GM18519 (cell line): ENCODE measurements at regions not wholly inside any gene's neighbourhood (a gene's known extent, or its start where the extent isn't known, plus 50 kb on each side); places are given as distances from the start of the nearest gene placed in this dataset.

Source experiments
- ATAC-seq: cut with Tn5 transposase; IDR thresholded peaks from one replicate; pipeline ENCODE4 v1.9.1; 2021; ENCODE audit warnings: mild to moderate bottlenecking, moderate library complexity; ENCODE audit not compliant: unreplicated experiment, low FRiP score

DNA sequence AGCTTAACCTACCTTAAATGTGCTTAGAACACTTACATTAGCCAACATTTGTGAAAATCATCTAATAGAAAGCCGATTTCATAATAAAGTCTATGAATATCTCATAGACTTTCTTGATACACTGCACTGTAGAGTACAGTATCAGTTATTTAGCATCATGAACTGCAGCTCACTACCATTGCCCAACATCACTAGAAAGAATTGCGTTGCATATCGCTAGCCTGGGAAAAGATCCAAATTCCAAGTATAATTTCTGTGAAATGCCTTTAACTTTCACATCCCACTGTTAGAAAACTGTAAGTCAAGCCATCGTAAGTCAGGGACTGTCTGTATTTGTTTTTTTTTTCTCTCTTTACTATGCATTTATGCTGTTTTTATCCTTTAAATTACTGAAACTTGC lies 918.6 kb upstream of the PABPC4L start:
- no peak for ATAC-seq

DNA sequence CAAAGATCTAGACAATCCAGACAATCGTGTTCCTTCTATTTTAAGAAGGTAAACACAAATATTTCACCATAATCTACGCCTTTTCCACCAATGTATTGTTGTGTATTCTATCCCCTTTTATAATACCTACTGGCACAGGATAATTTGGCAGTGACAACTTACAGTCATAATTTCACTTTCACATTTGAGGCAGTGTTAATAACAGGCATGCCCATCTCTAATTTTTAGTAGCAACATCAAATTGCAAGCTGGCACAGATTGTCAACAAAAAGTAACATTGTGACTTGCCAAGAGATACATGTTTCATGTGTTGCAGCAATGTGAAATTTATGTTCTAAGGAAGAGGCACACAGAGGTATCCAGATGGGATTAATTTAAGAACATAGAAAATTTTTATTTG lies 912.5 kb upstream of the PABPC4L start:
- no peak for ATAC-seq

DNA sequence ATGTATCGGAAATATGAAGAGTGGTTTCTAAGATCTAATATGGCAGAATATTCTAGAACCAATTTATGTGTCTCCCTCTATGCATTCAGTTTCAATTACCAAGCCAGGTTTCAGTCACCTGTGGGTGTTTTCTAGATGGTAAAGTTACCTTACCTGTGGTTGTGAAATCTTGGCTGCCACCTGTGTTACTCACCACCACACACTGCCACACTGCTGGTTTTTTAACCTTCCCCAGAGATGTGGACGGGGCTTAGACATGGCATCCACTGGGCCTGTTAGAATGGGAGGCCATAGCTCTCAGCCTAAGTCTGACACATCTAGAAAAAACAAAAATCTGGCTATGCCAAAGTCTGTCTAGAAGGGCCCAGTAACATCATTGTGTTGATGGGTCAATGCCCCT lies 896.5 kb upstream of the PABPC4L start:
- no peak for ATAC-seq

DNA sequence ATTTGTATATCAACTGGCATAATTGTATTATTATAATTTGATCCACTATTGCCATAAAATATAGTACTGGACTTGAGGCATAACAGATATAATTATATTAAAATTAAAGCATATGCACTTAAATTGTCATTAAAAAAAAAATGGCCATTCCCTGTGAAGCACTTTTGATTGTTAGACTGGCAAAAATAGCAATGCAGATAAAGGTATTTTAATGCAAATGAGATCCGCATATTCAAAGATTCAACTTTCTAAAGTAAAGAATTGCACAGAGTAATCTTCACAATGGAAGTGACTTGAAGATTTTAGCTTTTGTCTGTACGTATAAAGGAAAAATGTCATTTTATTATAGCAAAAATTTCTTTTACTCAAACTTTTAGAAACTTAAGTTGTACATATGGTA lies 871.8 kb upstream of the PABPC4L start:
- ATAC-seq = no peak

DNA sequence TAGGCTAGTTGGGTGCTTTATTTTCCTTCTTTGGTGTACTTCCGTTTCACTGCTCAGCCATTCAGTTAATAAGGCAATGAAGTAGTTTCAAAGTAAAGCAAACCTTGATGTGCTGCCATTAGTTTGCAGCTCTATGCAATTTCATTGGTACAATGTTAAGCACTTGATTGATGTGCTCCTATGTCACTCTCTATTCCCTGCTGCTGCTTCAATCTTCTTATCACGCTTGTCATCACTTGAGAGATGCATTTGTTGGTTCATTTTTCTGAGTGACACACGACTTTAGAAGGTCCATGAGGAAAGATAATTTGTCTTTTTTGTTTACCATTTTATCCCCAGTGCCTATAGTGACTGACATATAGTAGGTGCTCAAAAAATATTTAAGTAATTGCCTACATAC lies 871.0 kb upstream of the PABPC4L start:
- ATAC-seq = no peak

DNA sequence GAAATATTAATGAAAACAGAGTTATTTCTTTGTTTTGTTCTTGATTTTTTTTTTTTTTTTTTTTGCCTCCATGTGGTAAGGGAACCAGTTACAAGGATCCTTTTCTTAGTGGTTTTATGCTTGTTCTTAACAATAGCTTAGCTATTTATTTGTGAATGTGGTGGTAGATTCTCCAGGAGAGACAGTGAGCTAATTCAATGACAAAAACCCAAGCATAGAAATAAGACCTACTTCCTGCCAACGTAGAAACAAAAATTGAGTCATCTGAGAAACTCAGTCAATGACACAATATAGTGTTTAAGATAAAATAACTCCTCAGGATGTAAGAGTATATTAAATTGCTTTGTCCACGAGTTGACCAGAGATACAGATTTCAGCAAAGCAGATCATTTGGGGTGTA lies 863.8 kb upstream of the PABPC4L start:
- no peak for ATAC-seq

DNA sequence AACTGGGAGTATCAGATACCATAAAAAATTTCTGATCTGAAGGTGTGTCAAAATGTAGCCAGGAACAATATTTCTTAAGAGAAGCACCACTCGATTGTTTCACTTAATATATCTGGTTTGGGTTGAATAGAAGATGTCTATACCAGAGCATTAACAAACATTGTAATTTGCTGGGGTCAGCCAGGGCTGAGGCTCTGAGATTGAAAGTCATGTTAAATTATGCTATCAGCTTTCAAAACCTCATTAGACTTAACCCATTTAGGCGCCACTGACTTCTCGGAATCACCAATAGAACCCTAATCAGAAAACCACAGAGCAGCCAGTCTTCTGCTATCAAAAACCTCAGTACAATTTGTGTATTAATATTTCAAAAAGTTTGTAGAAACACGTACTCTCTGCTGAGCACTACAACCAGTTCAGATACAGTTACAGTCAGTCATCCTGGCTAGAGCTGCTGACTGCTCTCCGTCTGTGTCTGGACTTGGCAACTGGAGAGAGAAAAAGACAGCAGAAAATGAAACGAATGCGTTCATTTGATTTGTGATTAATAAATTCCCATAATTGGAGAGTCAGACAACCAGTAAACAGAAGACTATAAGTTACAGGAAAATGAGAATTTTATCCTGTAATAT lies 848.6 kb upstream of the PABPC4L start:
- no peak for ATAC-seq

DNA sequence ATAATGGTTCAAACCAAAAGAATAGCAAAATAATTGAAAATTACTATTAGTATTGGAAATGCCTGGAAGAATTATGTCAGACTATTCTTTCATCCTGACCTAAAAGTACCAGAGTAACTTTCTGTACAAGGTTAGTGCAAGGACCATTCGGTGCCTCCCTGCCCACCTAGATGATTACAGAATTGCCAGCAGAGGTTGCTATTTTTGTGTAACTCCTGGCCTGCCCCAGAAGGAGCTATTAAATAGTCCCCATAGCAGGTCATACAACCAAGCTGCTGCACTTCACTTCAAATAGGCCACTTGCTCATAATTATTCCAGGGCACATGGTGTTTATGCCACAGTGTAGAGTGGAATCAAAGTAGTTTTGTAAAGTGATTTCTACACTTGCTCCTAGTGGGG lies 831.1 kb upstream of the PABPC4L start:
- no peak for ATAC-seq

DNA sequence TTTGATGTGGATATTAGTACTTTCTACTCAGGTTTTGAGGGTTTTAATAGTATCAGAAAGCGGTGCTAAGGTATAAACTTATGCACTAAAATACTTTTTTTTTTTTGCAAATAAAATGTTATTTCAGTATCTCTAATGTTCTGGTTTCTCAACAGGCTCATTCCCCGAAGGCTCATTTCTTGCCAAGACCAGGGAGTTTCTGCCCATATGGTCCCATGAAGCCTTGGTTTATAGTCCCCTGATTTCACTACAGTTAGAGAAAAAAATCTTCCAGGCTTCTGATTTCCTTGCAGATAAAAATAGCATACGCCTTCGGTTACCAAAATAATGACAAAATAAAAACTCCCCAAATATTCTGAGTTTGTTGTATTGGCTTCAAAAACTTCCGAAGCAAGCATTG lies 814.2 kb upstream of the PABPC4L start:
- no peak for ATAC-seq

DNA sequence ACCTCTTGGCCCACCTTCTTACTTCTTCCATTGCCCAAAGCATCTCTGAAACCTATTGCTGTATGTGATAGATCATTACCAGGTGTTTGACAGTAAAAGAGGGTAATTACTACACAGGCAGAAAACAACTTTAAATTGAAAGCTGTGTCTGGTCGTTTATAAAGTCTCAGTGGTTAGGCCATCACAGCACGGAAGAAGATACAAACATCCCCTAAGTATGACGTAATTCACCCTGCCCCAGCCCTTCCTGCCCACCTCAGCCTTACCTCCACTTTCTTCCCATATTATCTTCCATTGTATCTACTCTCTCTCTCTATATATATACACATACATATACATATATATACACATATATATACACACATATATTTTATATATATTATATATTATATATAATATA lies 805.8 kb upstream of the PABPC4L start:
- ATAC-seq = no peak

DNA sequence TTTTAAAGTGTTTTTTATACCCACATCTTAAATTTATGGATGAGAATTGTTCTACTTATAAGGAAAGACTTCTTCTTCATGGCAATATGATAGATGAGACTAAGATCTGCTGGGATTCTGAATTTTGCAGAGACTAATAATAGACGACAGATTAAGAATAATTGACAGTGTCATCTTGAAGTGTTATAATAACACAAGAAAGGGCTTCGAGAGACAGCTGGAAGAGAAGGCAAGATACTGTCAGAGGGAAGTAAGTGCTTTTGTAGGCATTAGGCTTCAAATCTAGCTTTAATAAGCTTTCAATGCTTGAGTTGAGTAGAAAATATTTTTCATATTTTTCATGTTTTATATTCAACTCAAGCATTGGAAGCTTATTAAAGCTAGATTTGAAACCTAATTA lies 797.6 kb upstream of the PABPC4L start:
- no peak for ATAC-seq

DNA sequence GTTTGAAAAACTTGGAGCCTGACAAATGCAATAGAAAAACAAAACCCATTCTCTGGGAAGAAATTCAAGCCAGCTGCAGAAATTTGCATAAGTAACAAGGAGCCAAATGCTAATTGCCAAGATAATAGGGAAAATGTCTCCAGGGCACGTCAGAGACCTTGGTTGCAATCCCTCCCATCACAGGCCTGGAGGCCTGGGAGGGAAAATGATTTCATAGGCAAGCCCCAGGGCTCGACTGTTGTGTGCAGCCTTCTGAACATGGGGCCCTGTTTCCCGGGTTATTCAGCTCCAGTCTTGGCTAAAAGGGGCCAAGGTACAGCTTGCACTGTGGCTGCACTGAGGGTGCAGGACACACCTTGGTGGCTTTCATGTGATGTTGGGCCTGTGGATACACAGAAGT lies 760.4 kb upstream of the PABPC4L start:
- no peak for ATAC-seq

DNA sequence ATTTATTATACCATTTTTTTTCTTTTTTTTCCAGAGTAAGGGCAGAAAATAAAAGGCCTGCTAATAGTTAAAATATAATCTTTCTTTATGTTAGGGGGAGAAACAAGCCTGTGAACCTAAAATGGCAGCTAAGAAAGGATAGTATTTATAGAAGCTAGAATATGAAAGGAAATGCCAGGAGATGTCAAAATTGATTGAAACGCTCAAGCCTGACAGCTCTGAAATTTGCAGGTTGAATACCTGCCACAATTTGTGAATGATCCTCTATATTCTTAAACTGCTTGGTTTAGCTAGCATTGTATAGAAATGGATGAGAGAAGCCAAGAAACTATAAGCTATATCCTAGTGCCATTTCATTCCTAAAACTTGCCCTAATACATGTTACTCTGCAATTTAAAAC lies 757.3 kb upstream of the PABPC4L start:
- no peak for ATAC-seq

DNA sequence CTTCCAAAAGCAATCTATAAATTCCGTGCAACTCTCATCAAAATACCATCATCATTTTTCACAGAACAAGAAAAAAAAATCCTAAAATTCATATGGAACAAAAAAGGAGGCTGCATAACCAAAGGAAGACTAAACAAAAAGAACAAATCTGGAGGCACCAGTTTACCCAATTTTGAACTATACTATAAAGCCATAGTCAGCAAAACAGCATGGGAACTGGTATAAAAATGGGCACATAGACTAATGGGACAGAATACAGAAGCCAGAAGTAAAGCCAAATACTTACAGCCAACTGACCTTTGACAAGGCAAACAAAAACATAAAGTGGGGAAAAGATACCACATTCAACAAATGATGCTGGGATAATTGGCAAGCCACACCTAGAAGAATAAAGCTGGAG lies 753.5 kb upstream of the PABPC4L start:
- no peak for ATAC-seq

DNA sequence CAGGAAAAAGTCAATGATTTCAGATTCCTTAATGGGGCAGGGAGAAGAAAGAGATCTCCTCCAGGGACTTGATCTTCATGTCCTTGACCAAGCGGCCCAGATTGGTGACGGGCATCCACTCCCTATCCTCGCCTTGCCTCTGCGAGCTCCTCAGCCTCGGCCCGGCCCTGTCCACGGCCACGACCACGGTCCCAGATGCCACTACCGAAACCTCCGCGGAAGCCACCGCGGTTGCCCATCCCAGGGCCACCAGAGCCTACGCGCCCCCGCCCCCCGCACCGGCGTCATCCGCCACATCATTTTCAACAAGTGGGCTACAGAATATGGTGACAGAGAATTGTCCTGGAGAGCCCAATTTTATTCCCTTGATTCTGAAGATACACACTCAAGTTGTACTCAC lies 751.2 kb upstream of the PABPC4L start:
- ATAC-seq = no peak

DNA sequence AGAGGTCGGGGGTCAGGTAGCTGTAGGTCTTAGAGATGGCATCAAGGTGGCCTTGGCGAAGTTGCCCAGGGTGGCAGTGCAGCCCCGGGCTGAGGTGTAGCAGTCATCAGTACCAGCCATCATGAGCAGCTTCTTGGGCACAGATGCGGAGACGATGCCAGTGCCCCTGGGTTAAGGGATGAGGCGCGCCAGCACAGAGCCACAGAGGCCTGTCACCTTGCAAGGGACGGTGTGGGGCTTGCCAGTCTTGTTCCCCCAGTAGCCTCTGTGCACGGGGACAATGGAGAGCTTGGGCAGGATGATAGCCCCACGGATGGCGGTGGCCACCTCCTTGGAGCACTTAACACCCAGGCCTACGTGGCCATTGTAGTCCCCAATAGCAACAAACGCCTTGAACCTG lies 750.7 kb upstream of the PABPC4L start:
- ATAC-seq = no peak

DNA sequence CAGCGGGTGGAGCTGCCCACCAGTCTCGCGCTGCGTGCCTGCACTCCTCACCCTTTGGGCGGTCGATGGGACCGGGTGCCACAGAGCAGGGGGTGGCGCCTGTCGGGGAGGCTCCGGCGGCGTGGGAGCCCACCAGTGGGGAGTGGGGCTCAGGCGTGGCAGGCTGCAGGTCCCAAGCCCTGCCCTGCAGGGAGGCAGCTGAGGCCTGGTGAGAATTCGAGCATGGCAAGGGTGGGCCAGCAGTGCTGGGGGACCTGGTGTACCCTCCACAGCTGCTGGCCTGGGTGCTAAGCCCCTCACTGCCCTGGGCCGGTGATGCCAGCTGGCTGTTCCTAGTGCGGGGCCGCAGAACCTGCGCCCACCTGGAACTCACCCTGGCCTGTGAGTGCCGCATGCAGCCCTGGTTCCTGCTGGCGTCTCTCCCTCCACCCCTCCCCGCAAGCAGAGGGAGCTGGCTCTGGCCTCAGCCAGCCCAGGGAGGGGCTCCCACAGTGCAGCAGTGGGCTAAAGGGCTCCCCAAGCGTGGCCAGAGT lies 746.6 kb upstream of the PABPC4L start:
- no peak for ATAC-seq

DNA sequence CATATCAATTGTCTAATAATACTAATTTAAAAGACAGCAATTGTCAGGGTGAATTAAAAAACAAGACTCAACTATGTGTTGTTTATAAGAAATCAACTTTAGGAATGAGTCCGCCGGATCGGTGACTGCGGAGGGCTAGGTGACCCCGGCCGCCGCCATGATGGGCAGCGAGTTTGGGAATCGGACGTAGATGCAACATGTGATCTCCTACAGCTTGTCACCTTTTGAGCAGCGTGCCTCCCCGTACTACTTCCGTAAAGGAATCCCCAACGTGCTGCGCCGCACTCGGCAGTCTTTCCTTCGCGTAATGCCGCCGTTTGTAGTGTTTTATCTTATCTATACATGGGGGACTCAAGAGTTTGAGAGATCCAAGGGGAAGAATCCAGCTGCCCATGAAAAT lies 742.5 kb upstream of the PABPC4L start:
- no peak for ATAC-seq

DNA sequence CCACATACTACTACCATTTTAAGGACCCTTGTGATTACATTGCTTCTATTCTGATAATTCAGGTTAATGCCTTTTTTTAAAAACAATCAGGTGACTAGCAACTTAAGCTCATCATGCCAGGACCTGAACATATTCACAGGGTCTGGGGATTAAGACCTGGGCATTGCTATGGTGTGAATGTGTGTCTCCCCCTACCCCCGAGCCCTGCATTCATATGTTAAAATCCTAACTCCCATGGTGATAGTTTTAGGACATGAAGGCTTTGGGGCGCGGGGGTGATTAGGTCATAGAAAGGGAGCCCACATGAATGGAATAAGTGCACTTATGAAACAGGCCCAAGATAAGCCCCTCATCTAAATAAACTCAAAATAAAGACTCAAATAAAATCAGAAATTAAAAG lies 734.4 kb upstream of the PABPC4L start:
- ATAC-seq = no peak

DNA sequence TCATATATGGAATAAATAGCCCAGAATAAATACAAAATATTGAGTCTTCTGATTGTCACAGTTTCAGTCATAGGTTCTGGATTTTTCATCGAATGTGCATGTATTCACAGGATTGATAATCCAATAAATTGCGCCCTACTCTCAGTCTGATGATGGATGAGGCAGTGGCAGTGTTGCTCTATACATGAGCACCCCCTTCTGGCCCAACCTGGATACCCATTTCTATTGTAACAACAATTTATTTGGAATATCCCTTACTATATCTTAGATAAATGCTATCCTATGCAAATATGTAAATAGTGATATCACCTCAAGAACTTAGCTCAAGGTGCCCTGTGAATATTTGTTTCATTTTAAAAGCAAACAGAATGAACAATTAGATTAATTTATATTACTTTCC lies 733.7 kb upstream of the PABPC4L start:
- ATAC-seq = no peak

DNA sequence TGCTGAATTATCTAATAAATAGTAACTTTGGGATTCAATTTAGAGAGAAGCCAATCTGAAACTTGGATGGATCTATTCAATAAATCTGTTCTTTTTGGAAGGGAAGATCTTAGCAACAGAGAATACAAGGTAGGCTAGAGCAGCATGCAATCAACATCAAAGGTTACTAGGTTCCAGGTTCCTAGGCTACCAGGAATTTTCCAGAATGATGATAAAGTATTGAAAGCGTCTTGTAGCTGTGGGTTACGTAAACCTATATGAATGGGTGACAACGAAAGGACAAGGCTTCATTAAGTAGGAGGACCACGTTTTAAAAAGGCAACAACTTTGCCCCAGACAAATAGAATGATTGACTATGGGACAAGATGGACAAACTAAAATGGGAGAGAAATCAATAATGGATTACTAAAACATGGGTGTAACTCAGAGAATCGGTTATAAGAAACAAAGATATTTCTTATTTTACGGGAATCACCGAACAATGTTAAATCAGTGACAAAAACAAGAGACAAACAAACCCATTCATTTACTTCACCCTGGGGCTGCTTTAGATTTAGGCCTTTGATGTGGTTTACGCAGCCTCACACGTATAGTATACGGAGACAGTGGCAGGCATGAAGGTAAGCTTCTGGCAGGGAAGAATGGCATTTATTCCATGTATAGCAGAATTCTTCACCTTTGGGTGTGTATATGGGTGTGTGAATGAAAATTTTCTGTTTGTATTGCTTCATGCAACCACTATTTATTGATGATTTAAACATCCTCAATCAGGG lies 732.6 kb upstream of the PABPC4L start:
- no peak for ATAC-seq

DNA sequence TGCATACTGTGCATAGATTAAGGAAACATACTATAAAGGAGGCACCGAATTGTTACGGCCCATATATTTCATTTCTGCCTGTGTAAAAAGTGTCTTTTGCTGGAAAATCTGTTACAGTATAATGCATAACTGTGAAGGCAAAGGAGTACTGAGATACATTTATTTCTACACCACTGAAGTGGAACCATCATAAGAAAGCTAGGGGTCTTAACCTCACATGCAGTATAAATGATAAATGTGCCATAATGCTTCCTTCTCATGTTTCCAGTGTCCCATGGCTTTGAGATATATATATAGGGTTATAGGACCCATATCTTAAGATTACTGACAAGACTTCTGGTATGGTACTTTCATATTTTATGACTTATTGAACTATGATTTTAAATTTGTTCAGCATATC lies 713.8 kb upstream of the PABPC4L start:
- ATAC-seq = no peak
